ENCODE measurements at regions not wholly inside any gene's neighbourhood (a gene's known extent, or its start where the extent isn't known, plus 50 kb on each side); places are given as distances from the start of the nearest gene placed in this dataset.

DNA sequence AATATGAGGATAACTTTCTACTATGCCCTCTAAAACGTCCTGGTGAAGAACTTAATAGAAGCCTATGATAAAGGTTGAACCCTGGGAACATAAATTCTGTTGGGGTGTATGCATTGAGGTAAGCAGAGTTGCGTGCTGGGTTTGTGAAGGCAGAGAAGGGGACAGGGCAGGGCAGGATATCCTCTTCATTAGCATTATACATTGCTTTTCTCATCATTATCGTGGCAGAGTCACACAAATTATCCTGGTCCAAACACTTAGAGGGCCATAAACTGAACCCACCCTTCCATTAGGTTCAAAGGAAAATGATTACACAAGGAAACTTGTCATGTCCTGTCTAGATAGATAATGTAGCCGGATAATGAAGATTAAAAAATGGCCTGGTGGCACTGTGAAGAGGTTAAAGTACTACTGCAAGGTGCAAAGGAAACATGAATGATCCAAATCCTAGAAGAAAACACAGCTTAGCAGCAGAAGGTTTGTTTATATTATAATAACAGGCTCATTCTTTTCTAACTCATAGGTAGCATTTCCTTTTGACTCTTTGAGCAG lies 189.1 kb downstream of the SPCS3 start:
- Mint-ChIP-seq H3K9me3 (no peaks in the 10 kb centered on the region), H3K36me3 (ENCODE audit: low read depth) (no peaks in the 10 kb centered on the region), H3K27ac (no peak overlapping the region), H3K4me1 (no peaks in the 10 kb centered on the region), H3K27me3 (ENCODE audit: insufficient read depth) (no peaks in the 10 kb centered on the region), H3K4me3 (no peak overlapping the region)
- WGBS, 2 experiments (ENCODE audit: insufficient coverage in 1 of 2, insufficient read length in 1 of 2): 88 to 100% methylated on average over 1 to 4 of the region's 4 CpGs
- TF ChIP-seq, protein P1, sequence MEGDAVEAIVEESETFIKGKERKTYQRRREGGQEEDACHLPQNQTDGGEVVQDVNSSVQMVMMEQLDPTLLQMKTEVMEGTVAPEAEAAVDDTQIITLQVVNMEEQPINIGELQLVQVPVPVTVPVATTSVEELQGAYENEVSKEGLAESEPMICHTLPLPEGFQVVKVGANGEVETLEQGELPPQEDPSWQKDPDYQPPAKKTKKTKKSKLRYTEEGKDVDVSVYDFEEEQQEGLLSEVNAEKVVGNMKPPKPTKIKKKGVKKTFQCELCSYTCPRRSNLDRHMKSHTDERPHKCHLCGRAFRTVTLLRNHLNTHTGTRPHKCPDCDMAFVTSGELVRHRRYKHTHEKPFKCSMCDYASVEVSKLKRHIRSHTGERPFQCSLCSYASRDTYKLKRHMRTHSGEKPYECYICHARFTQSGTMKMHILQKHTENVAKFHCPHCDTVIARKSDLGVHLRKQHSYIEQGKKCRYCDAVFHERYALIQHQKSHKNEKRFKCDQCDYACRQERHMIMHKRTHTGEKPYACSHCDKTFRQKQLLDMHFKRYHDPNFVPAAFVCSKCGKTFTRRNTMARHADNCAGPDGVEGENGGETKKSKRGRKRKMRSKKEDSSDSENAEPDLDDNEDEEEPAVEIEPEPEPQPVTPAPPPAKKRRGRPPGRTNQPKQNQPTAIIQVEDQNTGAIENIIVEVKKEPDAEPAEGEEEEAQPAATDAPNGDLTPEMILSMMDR (conservative IDR thresholded peaks at IDR 0.05): no peak
- Histone ChIP-seq H3K4me3 (ENCODE audit: low read length) (no peak overlapping the region), H3K36me3 (ENCODE audit: control insufficient read depth, insufficient read depth, low read length) (no peaks in the 10 kb centered on the region), H3K9me3 (ENCODE audit: control insufficient read depth, low read length) (no peaks in the 10 kb centered on the region), H3K27ac (ENCODE audit: low read depth, low read length) (no peak overlapping the region), H3K4me1 (ENCODE audit: control insufficient read depth, insufficient read depth, low read length) (no peaks in the 10 kb centered on the region), H3K27me3 (ENCODE audit: control insufficient read depth, insufficient read depth, low read length, poor library complexity, severe bottlenecking) (no peaks in the 10 kb centered on the region), H3K9ac (ENCODE audit: extremely low read depth, low read length, poor library complexity, severe bottlenecking) (no peak overlapping the region)
- no peak for DNase-seq

DNA sequence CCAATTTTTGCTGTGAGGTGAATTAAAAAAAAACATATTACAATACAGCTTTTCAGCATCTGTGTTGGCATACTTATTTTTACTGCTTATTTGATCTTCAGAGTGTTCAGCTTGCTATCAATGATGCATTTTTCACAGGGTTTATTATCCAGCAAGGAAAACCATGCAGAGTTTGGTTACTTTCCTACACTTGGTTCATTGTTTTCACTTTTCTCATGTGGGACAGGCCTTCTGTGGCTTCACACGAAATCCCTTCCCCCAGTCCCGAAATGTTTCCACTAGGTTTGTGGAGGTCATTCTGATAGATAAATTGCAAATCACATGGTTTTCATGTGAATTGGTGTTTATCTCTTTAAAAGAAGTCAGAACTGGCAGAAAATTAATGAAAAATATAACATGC lies 205.8 kb downstream of the SPCS3 start:
- no peak for DNase-seq
- Histone ChIP-seq H3K9me3 (ENCODE audit: control insufficient read depth, low read length) (no peaks in the 10 kb centered on the region), H3K4me1 (ENCODE audit: control insufficient read depth, insufficient read depth, low read length) (no peaks in the 10 kb centered on the region), H3K36me3 (ENCODE audit: control insufficient read depth, insufficient read depth, low read length) (no peaks in the 10 kb centered on the region), H3K9ac (ENCODE audit: extremely low read depth, low read length, poor library complexity, severe bottlenecking) (no peak overlapping the region), H3K27me3 (ENCODE audit: control insufficient read depth, insufficient read depth, low read length, poor library complexity, severe bottlenecking) (no peaks in the 10 kb centered on the region), H3K27ac (ENCODE audit: low read depth, low read length) (no peak overlapping the region), H3K4me3 (ENCODE audit: low read length) (no peak overlapping the region)
- Mint-ChIP-seq H3K36me3 (ENCODE audit: low read depth) (no peaks in the 10 kb centered on the region), H3K27ac (no peak overlapping the region), H3K4me1 (no peaks in the 10 kb centered on the region), H3K27me3 (ENCODE audit: insufficient read depth) (no peaks in the 10 kb centered on the region), H3K4me3 (no peak overlapping the region), H3K9me3 (no peaks in the 10 kb centered on the region)
- TF ChIP-seq, protein P1 (conservative IDR thresholded peaks at IDR 0.05): no peak
- 79% methylated on average over 2 of the region's 2 CpGs; no CpG with 5 or more reads in 1 of the 2 experiments for WGBS, 2 experiments (ENCODE audit: insufficient coverage in 1 of 2, insufficient read length in 1 of 2)

DNA sequence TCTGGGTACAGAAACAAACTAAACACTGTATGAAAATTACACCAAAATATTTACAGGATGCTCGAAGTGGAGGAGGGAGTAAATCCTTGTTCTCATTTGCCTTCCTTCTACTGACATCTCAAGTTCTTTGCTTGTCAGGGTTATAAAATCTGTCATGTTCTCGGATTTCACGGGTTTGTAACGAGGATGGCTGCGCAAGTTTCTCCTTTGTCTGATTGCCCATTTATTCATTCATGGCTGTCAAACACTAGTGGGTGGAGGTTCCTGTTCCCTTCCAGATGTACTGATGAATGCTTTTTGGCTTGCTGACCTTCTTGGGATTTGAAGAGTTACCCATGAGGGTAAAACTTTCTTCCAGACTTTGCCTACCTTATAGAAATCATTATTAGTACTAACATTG lies 206.9 kb downstream of the SPCS3 start:
- no peaks in the 10 kb centered on the region for H3K36me3 ChIP-seq (ENCODE audit: control insufficient read depth, insufficient read depth, low read length)
- H3K27me3 ChIP-seq (ENCODE audit: control insufficient read depth, insufficient read depth, low read length, poor library complexity, severe bottlenecking): no peaks in the 10 kb centered on the region
- no peaks in the 10 kb centered on the region for H3K9me3 ChIP-seq (ENCODE audit: control insufficient read depth, low read length)
- Mint-ChIP-seq H3K9me3 (no peaks in the 10 kb centered on the region), H3K36me3 (ENCODE audit: low read depth) (no peaks in the 10 kb centered on the region), H3K27ac (no peak overlapping the region), H3K4me1 (no peaks in the 10 kb centered on the region), H3K4me3 (no peak overlapping the region), H3K27me3 (ENCODE audit: insufficient read depth) (no peaks in the 10 kb centered on the region)
- H3K9ac ChIP-seq (ENCODE audit: extremely low read depth, low read length, poor library complexity, severe bottlenecking): no peak overlapping the region
- 79 to 85% methylated on average over 4 to 5 of the region's 5 CpGs for WGBS, 2 experiments (ENCODE audit: insufficient coverage in 1 of 2, insufficient read length in 1 of 2)
- no peaks in the 10 kb centered on the region for H3K4me1 ChIP-seq (ENCODE audit: control insufficient read depth, insufficient read depth, low read length)
- DNase-seq: no peak
- no peak overlapping the region for H3K27ac ChIP-seq (ENCODE audit: low read depth, low read length)
- no peak overlapping the region for H3K4me3 ChIP-seq (ENCODE audit: low read length)
- TF ChIP-seq, protein P1 (conservative IDR thresholded peaks at IDR 0.05): no peak
